K562 (cell line): ENCODE measurements at regions not wholly inside any gene's neighbourhood (a gene's known extent, or its start where the extent isn't known, plus 50 kb on each side); places are given as distances from the start of the nearest gene placed in this dataset.

ENCODE experiments used
- CBX3 ChIP-seq, 2 experiments: IDR thresholded peaks; 1 replicate in 1 of 2; 2 replicates in 1 of 2; pipeline ENCODE4 v1.6.1; 2012; ENCODE audit warnings: inconsistent platforms in 2 of 2, low read length in 2 of 2, borderline replicate concordance in 1 of 2, control low read depth in 1 of 2
- SETDB1 ChIP-seq: IDR thresholded peaks from one replicate; pipeline ENCODE4 v1.6.1; 2012; ENCODE audit warnings: low read length, control low read depth, inconsistent platforms

GRCh38 chr2:241949736-241950412 lies 80.3 kb downstream of the RTP5 start:
- no peak for TF ChIP-seq SETDB1
- no peak for TF ChIP-seq CBX3 (IDR thresholded peaks at IDR 0.05; ENCODE audit: borderline replicate concordance in 1 of 2, low read length in 2 of 2)
